ENCODE measurements at regions not wholly inside any gene's neighbourhood (a gene's known extent, or its start where the extent isn't known, plus 50 kb on each side); places are given as distances from the start of the nearest gene placed in this dataset.

DNA sequence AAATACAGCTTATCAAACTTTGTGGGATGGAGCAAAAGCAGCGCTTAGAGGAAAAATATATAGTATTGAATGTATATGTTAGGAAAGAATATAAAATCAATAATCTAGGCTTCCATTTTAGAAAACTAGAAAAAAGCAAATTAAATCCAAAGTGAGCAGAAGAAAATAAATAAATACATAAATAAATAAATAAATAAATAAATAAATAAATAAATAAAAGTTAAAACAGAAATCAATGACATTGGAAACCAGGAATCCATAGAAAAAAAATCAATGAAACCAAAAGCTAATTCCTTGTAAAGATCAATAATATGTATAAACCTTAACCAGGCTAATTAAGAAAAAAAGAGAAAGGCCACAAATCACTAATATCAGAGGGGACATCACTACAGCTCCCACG, 141.8 kb upstream of the C1QTNF7 start:
- TF ChIP-seq CTCF (IDR thresholded peaks at IDR 0.05; ENCODE audit: low read depth, low read length, poor library complexity, severe bottlenecking): no peak
- no peak for TF ChIP-seq EZH2phosphoT487 (IDR thresholded peaks at IDR 0.05; ENCODE audit: borderline replicate concordance, low read length)

All from DOHH2 (cell line).